ENCODE measurements at regions not wholly inside any gene's neighbourhood (a gene's known extent, or its start where the extent isn't known, plus 50 kb on each side); places are given as distances from the start of the nearest gene placed in this dataset.

DNA sequence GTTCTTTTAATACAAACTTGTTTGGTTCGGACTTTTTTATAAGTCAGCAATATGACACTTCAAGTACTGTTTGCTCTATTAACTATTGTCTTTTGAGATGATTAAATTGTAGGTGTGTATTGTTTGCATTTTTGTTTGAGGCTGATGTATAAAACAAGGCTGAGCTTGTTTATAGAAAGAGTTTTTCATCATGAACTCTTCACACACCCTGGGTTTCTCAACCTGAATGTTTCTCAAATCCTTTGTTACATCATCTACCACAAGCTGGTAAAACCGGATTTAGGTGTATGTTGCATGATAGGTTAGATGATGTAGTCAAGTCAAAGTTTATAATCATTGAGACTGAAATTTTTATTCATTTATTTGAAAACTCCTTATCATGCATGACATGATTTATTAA, 335.2 kb upstream of the LRATD1 start:
- TF ChIP-seq, protein P1, sequence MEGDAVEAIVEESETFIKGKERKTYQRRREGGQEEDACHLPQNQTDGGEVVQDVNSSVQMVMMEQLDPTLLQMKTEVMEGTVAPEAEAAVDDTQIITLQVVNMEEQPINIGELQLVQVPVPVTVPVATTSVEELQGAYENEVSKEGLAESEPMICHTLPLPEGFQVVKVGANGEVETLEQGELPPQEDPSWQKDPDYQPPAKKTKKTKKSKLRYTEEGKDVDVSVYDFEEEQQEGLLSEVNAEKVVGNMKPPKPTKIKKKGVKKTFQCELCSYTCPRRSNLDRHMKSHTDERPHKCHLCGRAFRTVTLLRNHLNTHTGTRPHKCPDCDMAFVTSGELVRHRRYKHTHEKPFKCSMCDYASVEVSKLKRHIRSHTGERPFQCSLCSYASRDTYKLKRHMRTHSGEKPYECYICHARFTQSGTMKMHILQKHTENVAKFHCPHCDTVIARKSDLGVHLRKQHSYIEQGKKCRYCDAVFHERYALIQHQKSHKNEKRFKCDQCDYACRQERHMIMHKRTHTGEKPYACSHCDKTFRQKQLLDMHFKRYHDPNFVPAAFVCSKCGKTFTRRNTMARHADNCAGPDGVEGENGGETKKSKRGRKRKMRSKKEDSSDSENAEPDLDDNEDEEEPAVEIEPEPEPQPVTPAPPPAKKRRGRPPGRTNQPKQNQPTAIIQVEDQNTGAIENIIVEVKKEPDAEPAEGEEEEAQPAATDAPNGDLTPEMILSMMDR (conservative IDR thresholded peaks at IDR 0.05 in 1 of 2, IDR thresholded peaks at IDR 0.05 in 1 of 2; ENCODE audit: low read depth in 1 of 2, low read length in 2 of 2), result no peak
- TF ChIP-seq EZH2 (IDR thresholded peaks at IDR 0.05; ENCODE audit: low read length, missing control alignments), result no peak
